ENCODE measurements at regions not wholly inside any gene's neighbourhood (a gene's known extent, or its start where the extent isn't known, plus 50 kb on each side); places are given as distances from the start of the nearest gene placed in this dataset.

GRCh38 chr18:42174909-42175308 is 219.9 kb downstream of the PIK3C3 start:
- H3K27ac ChIP-seq (ENCODE audit: control insufficient read depth, insufficient read depth, low read length) = no peak overlapping the region
- no peaks in the 10 kb centered on the region for H3K9me1 ChIP-seq (ENCODE audit: control insufficient read depth, extremely low read depth, insufficient read depth, low read length)
- no peaks in the 10 kb centered on the region for H3K79me2 ChIP-seq (ENCODE audit: control insufficient read depth, insufficient read depth, low read length)
- no peaks in the 10 kb centered on the region for H3K4me1 ChIP-seq (ENCODE audit: control insufficient read depth, extremely low read depth, insufficient read depth, low read length)
- H4K20me1 ChIP-seq (ENCODE audit: control insufficient read depth, extremely low read depth, insufficient read depth, low read length) = no peaks in the 10 kb centered on the region
- FAIRE-seq = no peak
- no peak for DNase-seq (ENCODE audit: low read depth, low spot score)
- no peak overlapping the region for H3K4me2 ChIP-seq (ENCODE audit: control insufficient read depth, extremely low read depth, insufficient read depth, low read depth, low read length)
- no peak overlapping the region for H2AFZ ChIP-seq (ENCODE audit: control insufficient read depth, low read length)
- no peaks in the 10 kb centered on the region for H3K27me3 ChIP-seq (ENCODE audit: control insufficient read depth, extremely low read depth, insufficient read depth, low read length)
- H3K4me3 ChIP-seq (ENCODE audit: control insufficient read depth in 2 of 3, extremely low read depth in 1 of 3, insufficient read depth in 2 of 3, low read depth in 1 of 3, low read length in 3 of 3) = no peak overlapping the region
- H3K36me3 ChIP-seq (ENCODE audit: control insufficient read depth in 2 of 2, extremely low read depth in 1 of 2, insufficient read depth in 2 of 2, low read length in 2 of 2) = no peaks in the 10 kb centered on the region
- TF ChIP-seq CTCF (optimal IDR thresholded peaks at IDR 0.05 in 1 of 3, IDR thresholded peaks at IDR 0.05 in 1 of 3, conservative IDR thresholded peaks at IDR 0.05 in 1 of 3; ENCODE audit: extremely low read depth in 1 of 3, insufficient read depth in 2 of 3, low read length in 3 of 3) = no peak
- no peak for TF ChIP-seq EZH2 (IDR thresholded peaks at IDR 0.05; ENCODE audit: low read length)
- no peaks in the 10 kb centered on the region for H3K9me3 ChIP-seq (ENCODE audit: control insufficient read depth, low read depth, low read length)
- no peak overlapping the region for H3K9ac ChIP-seq (ENCODE audit: control insufficient read depth, extremely low read depth, insufficient read depth, low read length)
- dilution Hi-C loops (cut with MboI; ENCODE audit: extremely low pct_ligation_motif_present, low sequenced_read_pairs) = no loop called here

- H2AFZ ChIP-seq (ENCODE audit: control insufficient read depth, low read length) = no peak overlapping the region
- no peaks in the 10 kb centered on the region for H3K36me3 ChIP-seq (ENCODE audit: control insufficient read depth in 2 of 2, extremely low read depth in 1 of 2, insufficient read depth in 2 of 2, low read length in 2 of 2)
- H3K27ac ChIP-seq (ENCODE audit: control insufficient read depth, insufficient read depth, low read length) = no peak overlapping the region
- no peaks in the 10 kb centered on the region for H3K27me3 ChIP-seq (ENCODE audit: control insufficient read depth, extremely low read depth, insufficient read depth, low read length)
- no peak overlapping the region for H3K4me2 ChIP-seq (ENCODE audit: control insufficient read depth, extremely low read depth, insufficient read depth, low read depth, low read length)
- DNase-seq (ENCODE audit: low read depth, low spot score) (no peak), FAIRE-seq (no peak)
- dilution Hi-C loops (cut with MboI; ENCODE audit: extremely low pct_ligation_motif_present, low sequenced_read_pairs) = no loop called here
- H3K9me3 ChIP-seq (ENCODE audit: control insufficient read depth, low read depth, low read length) = no peaks in the 10 kb centered on the region
- TF ChIP-seq CTCF (optimal IDR thresholded peaks at IDR 0.05 in 1 of 3, IDR thresholded peaks at IDR 0.05 in 1 of 3, conservative IDR thresholded peaks at IDR 0.05 in 1 of 3; ENCODE audit: extremely low read depth in 1 of 3, insufficient read depth in 2 of 3, low read length in 3 of 3) (no peak), EZH2 (IDR thresholded peaks at IDR 0.05; ENCODE audit: low read length) (no peak)
- no peaks in the 10 kb centered on the region for H3K9me1 ChIP-seq (ENCODE audit: control insufficient read depth, extremely low read depth, insufficient read depth, low read length)
- no peaks in the 10 kb centered on the region for H3K79me2 ChIP-seq (ENCODE audit: control insufficient read depth, insufficient read depth, low read length)
- H3K9ac ChIP-seq (ENCODE audit: control insufficient read depth, extremely low read depth, insufficient read depth, low read length) = no peak overlapping the region
- H3K4me1 ChIP-seq (ENCODE audit: control insufficient read depth, extremely low read depth, insufficient read depth, low read length) = no peaks in the 10 kb centered on the region
- H4K20me1 ChIP-seq (ENCODE audit: control insufficient read depth, extremely low read depth, insufficient read depth, low read length) = no peaks in the 10 kb centered on the region
- H3K4me3 ChIP-seq (ENCODE audit: control insufficient read depth in 2 of 3, extremely low read depth in 1 of 3, insufficient read depth in 2 of 3, low read depth in 1 of 3, low read length in 3 of 3) = no peak overlapping the region
Measured at GRCh38 chr18:42176599-42176998, 221.6 kb downstream of the PIK3C3 start.
